Breast epithelium (tissue), 3 donors: ENCODE measurements at regions not wholly inside any gene's neighbourhood (a gene's known extent, or its start where the extent isn't known, plus 50 kb on each side); places are given as distances from the start of the nearest gene placed in this dataset.

ENCODE experiments used
- CTCF ChIP-seq, 3 donors: fragments of 450-650 bp; IDR thresholded peaks; one replicate each; pipeline ENCODE4 v1.5.1; 2016 to 2017; ENCODE audit warnings: antibody characterized with exemption in 3 of 3, mild to moderate bottlenecking in 3 of 3, moderate library complexity in 3 of 3
- POLR2A ChIP-seq: fragments of 450-650 bp; IDR thresholded peaks from one replicate; pipeline ENCODE4 v1.6.1; 2016; ENCODE audit warnings: antibody characterized with exemption, mild to moderate bottlenecking, moderate library complexity
- POLR2AphosphoS5 ChIP-seq, 3 donors: sonication (generic); formaldehyde crosslinking; IDR thresholded peaks; one replicate each; pipeline ENCODE4 v1.6.1; 2017; ENCODE audit warnings: antibody characterized with exemption in 3 of 3

- no peak for TF ChIP-seq CTCF (IDR thresholded peaks at IDR 0.05)
- TF ChIP-seq POLR2A = no peak
- no peak for TF ChIP-seq POLR2AphosphoS5 (IDR thresholded peaks at IDR 0.05)
Observed at GRCh38 chr12:27394676-27395075, 51.9 kb upstream of the SMCO2 start.
